Mesenchymal stem cell (in vitro differentiated cells and primary cell): ENCODE measurements at regions not wholly inside any gene's neighbourhood (a gene's known extent, or its start where the extent isn't known, plus 50 kb on each side); places are given as distances from the start of the nearest gene placed in this dataset.

Experiments
- DNase-seq: peaks from one replicate; pipeline ENCODE4 v3.0.0-alpha.2; 2013
- H2AFZ ChIP-seq: one replicate; pipeline ENCODE4 v1.6.1; 2013; ENCODE audit warnings: low read depth, mild to moderate bottlenecking, control low read depth, inconsistent platforms, low read length, moderate library complexity
- H2AK5ac ChIP-seq: 2 replicates; pipeline ENCODE4 v1.6.1; 2013; ENCODE audit warnings: low read length, moderate library complexity, mild to moderate bottlenecking, inconsistent platforms; ENCODE audit not compliant: severe bottlenecking
- H2BK120ac ChIP-seq: one replicate; pipeline ENCODE4 v1.6.1; 2013; ENCODE audit warnings: low read depth, mild to moderate bottlenecking, inconsistent platforms, low read length, moderate library complexity
- H2BK12ac ChIP-seq, 2 experiments: one replicate each; pipeline ENCODE4 v1.6.1; 2013; ENCODE audit warnings: inconsistent platforms in 2 of 2, low read length in 2 of 2, mild to moderate bottlenecking in 2 of 2, moderate library complexity in 2 of 2, control low read depth in 1 of 2
- H2BK15ac ChIP-seq: one replicate; pipeline ENCODE4 v1.6.1; 2013; ENCODE audit warnings: mild to moderate bottlenecking, low read depth, inconsistent platforms; ENCODE audit not compliant: poor library complexity, severe bottlenecking
- H2BK5ac ChIP-seq: 2 replicates; pipeline ENCODE4 v1.6.1; 2013; ENCODE audit warnings: low read depth, mild to moderate bottlenecking, low read length, control low read depth, inconsistent platforms; ENCODE audit not compliant: poor library complexity, severe bottlenecking
- H3K14ac ChIP-seq, 2 experiments: one replicate each; pipeline ENCODE4 v1.6.1; 2013; ENCODE audit warnings: inconsistent platforms in 2 of 2, low read length in 2 of 2, control low read depth in 1 of 2, mild to moderate bottlenecking in 1 of 2, moderate library complexity in 1 of 2
- H3K18ac ChIP-seq, 2 experiments: one replicate each; pipeline ENCODE4 v1.6.1; 2013; ENCODE audit warnings: inconsistent platforms in 2 of 2, low read length in 2 of 2, control low read depth in 1 of 2, low read depth in 1 of 2, mild to moderate bottlenecking in 1 of 2
- H3K23ac ChIP-seq, 2 experiments: one replicate each; pipeline ENCODE4 v1.6.1; 2013; ENCODE audit warnings: inconsistent platforms in 2 of 2, low read length in 2 of 2, mild to moderate bottlenecking in 2 of 2, moderate library complexity in 2 of 2, control low read depth in 1 of 2
- H3K27ac ChIP-seq: 2 replicates; pipeline ENCODE4 v1.5.1; 2013; ENCODE audit warnings: mild to moderate bottlenecking, moderate library complexity, low read length, control low read depth, inconsistent platforms; ENCODE audit not compliant: poor library complexity, severe bottlenecking
- H3K27me3 ChIP-seq, 2 experiments: 2 replicates each; pipeline versions ENCODE4 v1.6.1 to v1.7.0; 2013; ENCODE audit warnings: low read length in 2 of 2, mild to moderate bottlenecking in 2 of 2, moderate library complexity in 2 of 2, control low read depth in 1 of 2, inconsistent platforms in 1 of 2; ENCODE audit not compliant: control insufficient read depth in 1 of 2, insufficient read depth in 1 of 2
- H3K36me3 ChIP-seq, 2 experiments: 2 replicates each; pipeline versions ENCODE4 v1.6.1 to v1.7.0; 2013; ENCODE audit warnings: low read length in 2 of 2, control low read depth in 1 of 2, inconsistent platforms in 1 of 2, low read depth in 1 of 2, mild to moderate bottlenecking in 1 of 2; ENCODE audit not compliant: insufficient read depth in 2 of 2, control insufficient read depth in 1 of 2
- H3K4ac ChIP-seq, 2 experiments: one replicate each; pipeline ENCODE4 v1.6.1; 2013; ENCODE audit warnings: inconsistent platforms in 2 of 2, low read length in 2 of 2, mild to moderate bottlenecking in 2 of 2, moderate library complexity in 2 of 2, control low read depth in 1 of 2, low read depth in 1 of 2
- H3K4me1 ChIP-seq: 2 replicates; pipeline ENCODE4 v1.6.1; 2013; ENCODE audit warnings: low read depth, low read length, control low read depth; ENCODE audit not compliant: control insufficient read depth, insufficient read depth
- H3K4me2 ChIP-seq: 2 replicates; pipeline ENCODE4 v1.6.1; 2013; ENCODE audit warnings: low read length, mild to moderate bottlenecking, inconsistent platforms; ENCODE audit not compliant: poor library complexity, severe bottlenecking
- H3K4me3 ChIP-seq, 2 experiments: 2 replicates each; pipeline versions ENCODE4 v1.5.1 to v1.7.0; 2013; ENCODE audit warnings: low read length in 2 of 2, mild to moderate bottlenecking in 2 of 2, control low read depth in 1 of 2, low read depth in 1 of 2; ENCODE audit not compliant: insufficient read depth in 1 of 2
- H3K79me1 ChIP-seq: replicated peaks from 2 replicates; pipeline ENCODE4 v1.6.1; 2013; ENCODE audit warnings: mild to moderate bottlenecking, control low read depth, low read length, inconsistent platforms; ENCODE audit not compliant: poor library complexity, severe bottlenecking
- H3K9ac ChIP-seq: 2 replicates; pipeline ENCODE4 v1.7.0; 2013; ENCODE audit warnings: mild to moderate bottlenecking, low read length, moderate library complexity
- H3K9me3 ChIP-seq: 2 replicates; pipeline ENCODE4 v1.7.0; 2013; ENCODE audit warnings: mild to moderate bottlenecking, low read length; ENCODE audit not compliant: control insufficient read depth
- H4K8ac ChIP-seq: one replicate; pipeline ENCODE4 v1.6.1; 2013; ENCODE audit warnings: inconsistent platforms, mild to moderate bottlenecking, low read length, moderate library complexity
- H4K91ac ChIP-seq: one replicate; pipeline ENCODE4 v1.6.1; 2013; ENCODE audit warnings: mild to moderate bottlenecking, low read length, inconsistent platforms
- WGBS: methylation state at CpG from one replicate; pipeline ENCODE4 v1.1.7; 2013; ENCODE audit warnings: mixed read lengths; 5-methylcytosine and 5-hydroxymethylcytosine counted together

DNA sequence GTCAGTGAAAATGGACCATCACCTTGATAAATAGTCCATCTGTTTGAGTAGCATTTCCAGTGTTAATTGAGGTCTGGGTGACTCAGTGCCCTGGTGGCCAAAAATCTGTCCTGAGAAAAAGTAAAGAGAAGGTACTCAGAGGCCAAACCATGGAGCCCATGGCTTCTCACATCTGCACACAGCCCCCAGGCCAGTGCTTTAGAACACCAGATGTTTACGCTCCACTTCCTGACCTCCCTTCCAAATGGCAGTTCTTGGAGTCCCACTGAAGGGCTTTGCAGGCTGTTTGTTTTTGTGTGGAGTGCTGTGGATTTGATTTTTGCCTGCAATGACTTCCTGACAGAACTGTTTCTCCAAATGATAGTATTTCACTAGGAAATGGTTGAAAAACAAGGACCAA is 60.2 kb upstream of the GPC4 start:
- Histone ChIP-seq H3K4me3 (no peak overlapping the region), H3K4me2 (no peak overlapping the region), H3K18ac (no peak overlapping the region), H2BK5ac (no peak overlapping the region), H4K91ac (no peak overlapping the region), H3K79me1 (no peaks in the 10 kb centered on the region), H2BK12ac (no peak overlapping the region), H2AFZ (no peak overlapping the region), H4K8ac (no peak overlapping the region), H3K4me1 (no peaks in the 10 kb centered on the region), H3K9me3 (no peaks in the 10 kb centered on the region), H3K27ac (no peak overlapping the region), H2BK120ac (no peak overlapping the region), H3K36me3 (no peaks in the 10 kb centered on the region), H3K23ac (no peak overlapping the region), H3K9ac (no peak overlapping the region), H3K14ac (no peak overlapping the region), H3K27me3 (peaks cover 0 to 2% of the 10 kb centered on the region in 2 experiments), H2BK15ac (no peak overlapping the region), H2AK5ac (no peak overlapping the region), H3K4ac (no peak overlapping the region)
- no CpG with 5 or more reads among the region's 1 CpG for WGBS
- peak; percentile 29 for DNase-seq

DNA sequence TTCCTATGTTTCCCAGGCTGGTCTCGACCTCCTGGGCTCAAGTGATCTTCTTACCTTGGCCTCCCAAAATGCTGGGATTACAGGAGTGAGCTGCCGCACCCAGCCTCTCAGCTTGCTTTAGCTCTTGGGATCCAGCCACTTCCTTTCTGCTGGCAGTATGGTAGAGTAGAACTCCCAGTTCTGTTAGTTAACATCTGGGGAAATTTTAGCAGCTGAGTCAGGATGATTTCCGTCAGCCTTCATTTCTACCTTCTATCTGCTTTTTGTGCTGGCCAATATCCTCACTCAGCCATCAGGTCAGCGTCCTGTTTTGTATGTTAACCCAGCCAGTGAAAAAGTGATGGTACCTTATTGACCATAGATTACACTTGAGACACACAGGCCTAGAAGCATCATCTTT is 59.3 kb upstream of the GPC4 start:
- H3K4ac ChIP-seq = no peak overlapping the region
- no peak overlapping the region for H3K23ac ChIP-seq
- H3K4me1 ChIP-seq = no peaks in the 10 kb centered on the region
- no peak overlapping the region for H2AK5ac ChIP-seq
- H3K4me3 ChIP-seq = no peak overlapping the region
- H2AFZ ChIP-seq = no peak overlapping the region
- H3K27me3 ChIP-seq = peaks cover 0 to 2% of the 10 kb centered on the region in 2 experiments
- no peak overlapping the region for H4K91ac ChIP-seq
- no peak overlapping the region for H3K18ac ChIP-seq
- H3K14ac ChIP-seq = no peak overlapping the region
- no peak overlapping the region for H2BK5ac ChIP-seq
- H4K8ac ChIP-seq = no peak overlapping the region
- no peaks in the 10 kb centered on the region for H3K9me3 ChIP-seq
- H2BK120ac ChIP-seq = no peak overlapping the region
- H3K9ac ChIP-seq = no peak overlapping the region
- H3K79me1 ChIP-seq = no peaks in the 10 kb centered on the region
- no peak overlapping the region for H2BK15ac ChIP-seq
- DNase-seq = no peak
- H3K27ac ChIP-seq = no peak overlapping the region
- no peak overlapping the region for H3K4me2 ChIP-seq
- no peak overlapping the region for H2BK12ac ChIP-seq
- WGBS = 50% methylated on average over 2 of the region's 4 CpGs
- no peaks in the 10 kb centered on the region for H3K36me3 ChIP-seq

GRCh38 chrX:133473451-133473850 is 58.2 kb upstream of the GPC4 start:
- Histone ChIP-seq H3K27me3 (peaks cover 0 to 2% of the 10 kb centered on the region in 2 experiments), H3K23ac (no peak overlapping the region), H3K27ac (no peak overlapping the region), H2BK120ac (no peak overlapping the region), H2AK5ac (no peak overlapping the region), H3K18ac (no peak overlapping the region), H3K4me1 (no peaks in the 10 kb centered on the region), H2AFZ (no peak overlapping the region), H2BK5ac (no peak overlapping the region), H4K91ac (no peak overlapping the region), H2BK15ac (no peak overlapping the region), H3K4me3 (no peak overlapping the region), H3K4me2 (no peak overlapping the region), H3K36me3 (no peaks in the 10 kb centered on the region), H3K14ac (no peak overlapping the region), H3K9ac (no peak overlapping the region), H3K79me1 (no peaks in the 10 kb centered on the region), H4K8ac (no peak overlapping the region), H2BK12ac (no peak overlapping the region), H3K9me3 (no peaks in the 10 kb centered on the region), H3K4ac (no peak overlapping the region)
- peak; percentile 41 for DNase-seq

- no peak for DNase-seq
- no peak overlapping the region for H3K4ac ChIP-seq
- H3K9ac ChIP-seq = no peak overlapping the region
- no peak overlapping the region for H2AK5ac ChIP-seq
- H3K23ac ChIP-seq = no peak overlapping the region
- H2BK5ac ChIP-seq = no peak overlapping the region
- no peak overlapping the region for H3K14ac ChIP-seq
- H2AFZ ChIP-seq = no peak overlapping the region
- 87% methylated on average over 3 of the region's 3 CpGs for WGBS
- H2BK12ac ChIP-seq = no peak overlapping the region
- H2BK120ac ChIP-seq = no peak overlapping the region
- H3K36me3 ChIP-seq = no peaks in the 10 kb centered on the region
- H3K4me1 ChIP-seq = peaks cover 2% of the 10 kb centered on the region
- no peak overlapping the region for H3K27ac ChIP-seq
- no peak overlapping the region for H2BK15ac ChIP-seq
- H3K18ac ChIP-seq = no peak overlapping the region
- no peak overlapping the region for H4K8ac ChIP-seq
- no peaks in the 10 kb centered on the region for H3K79me1 ChIP-seq
- H3K4me3 ChIP-seq = no peak overlapping the region
- no peaks in the 10 kb centered on the region for H3K27me3 ChIP-seq
- H3K4me2 ChIP-seq = no peak overlapping the region
- H3K9me3 ChIP-seq = no peaks in the 10 kb centered on the region
- no peak overlapping the region for H4K91ac ChIP-seq
These were observed 52.8 kb upstream of the GPC4 start for GRCh38 chrX:133468051-133468450.
